ENCODE measurements at regions not wholly inside any gene's neighbourhood (a gene's known extent, or its start where the extent isn't known, plus 50 kb on each side); places are given as distances from the start of the nearest gene placed in this dataset.
"Not testable (repeated sequence)": the region's sequence is repeated elsewhere in the genome, so short reads cannot be mapped to it uniquely, and the experiment has no call there.

DNA sequence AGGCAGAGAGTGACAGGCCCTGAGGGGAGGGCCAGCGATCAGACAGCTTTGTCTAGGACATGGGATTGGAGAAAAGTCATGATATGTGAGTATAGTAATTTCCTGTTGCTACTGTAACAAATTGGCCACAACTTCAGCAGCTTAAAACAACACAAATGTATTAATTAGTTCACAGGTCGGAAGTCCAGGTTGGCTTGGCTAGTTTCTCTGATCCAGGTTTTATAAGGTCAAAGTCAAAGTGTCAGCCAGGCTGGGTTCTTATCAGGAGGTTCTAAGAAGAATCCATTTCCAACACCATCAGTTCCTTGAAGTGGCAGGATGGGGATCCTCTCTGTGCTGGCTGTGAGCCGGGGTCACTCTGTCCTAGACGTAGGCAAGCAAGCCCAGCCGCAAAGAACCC is 76.2 kb upstream of the SEC14L1 start:
- ChIA-PET CTCF (interaction anchor here (0.6 to 1.4 kb wide), 6 partner anchors 8 to 240 kb away, joined by 3 to 6 read pairs (median 4); partner anchors contain the start of gene MGAT5B), POLR2A (ENCODE audit: low non-redundant PET) (no interaction called here)
- no peak overlapping the region for H3K27ac ChIP-seq
- DNase-seq (ENCODE audit: low spot score) = no peak
- TF ChIP-seq, protein P1, sequence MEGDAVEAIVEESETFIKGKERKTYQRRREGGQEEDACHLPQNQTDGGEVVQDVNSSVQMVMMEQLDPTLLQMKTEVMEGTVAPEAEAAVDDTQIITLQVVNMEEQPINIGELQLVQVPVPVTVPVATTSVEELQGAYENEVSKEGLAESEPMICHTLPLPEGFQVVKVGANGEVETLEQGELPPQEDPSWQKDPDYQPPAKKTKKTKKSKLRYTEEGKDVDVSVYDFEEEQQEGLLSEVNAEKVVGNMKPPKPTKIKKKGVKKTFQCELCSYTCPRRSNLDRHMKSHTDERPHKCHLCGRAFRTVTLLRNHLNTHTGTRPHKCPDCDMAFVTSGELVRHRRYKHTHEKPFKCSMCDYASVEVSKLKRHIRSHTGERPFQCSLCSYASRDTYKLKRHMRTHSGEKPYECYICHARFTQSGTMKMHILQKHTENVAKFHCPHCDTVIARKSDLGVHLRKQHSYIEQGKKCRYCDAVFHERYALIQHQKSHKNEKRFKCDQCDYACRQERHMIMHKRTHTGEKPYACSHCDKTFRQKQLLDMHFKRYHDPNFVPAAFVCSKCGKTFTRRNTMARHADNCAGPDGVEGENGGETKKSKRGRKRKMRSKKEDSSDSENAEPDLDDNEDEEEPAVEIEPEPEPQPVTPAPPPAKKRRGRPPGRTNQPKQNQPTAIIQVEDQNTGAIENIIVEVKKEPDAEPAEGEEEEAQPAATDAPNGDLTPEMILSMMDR (conservative IDR thresholded peaks at IDR 0.05; ENCODE audit: low read depth) = no peak

DNA sequence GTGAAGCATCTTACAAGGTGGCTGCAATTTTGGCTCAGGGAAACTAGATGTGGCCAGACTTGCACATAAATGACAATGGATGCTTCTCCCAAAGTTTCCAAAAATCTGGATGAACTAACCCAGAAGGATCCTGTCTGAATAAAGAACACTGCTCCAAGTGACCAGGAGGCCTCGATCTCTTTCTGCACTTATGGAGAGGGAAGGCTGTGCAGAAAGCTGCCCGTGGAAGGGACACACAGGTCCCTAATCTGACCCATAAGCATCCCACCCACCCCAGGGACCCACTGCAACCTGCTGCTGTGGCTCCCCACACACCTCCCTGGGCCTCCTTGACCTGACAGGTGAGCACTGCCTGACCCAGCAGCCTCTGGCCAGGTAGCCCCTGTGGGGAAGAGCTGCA is 74.6 kb upstream of the SEC14L1 start:
- CTCF ChIA-PET = interaction anchor here (0.6 to 2.3 kb wide), 9 partner anchors 10 to 358 kb away, joined by 3 to 20 read pairs (median 3); partner anchors contain the start of gene MGAT5B
- H3K27ac ChIP-seq = no peak overlapping the region
- DNase-seq (ENCODE audit: low spot score) = no peak
- POLR2A ChIA-PET (ENCODE audit: low non-redundant PET) = no interaction called here
- TF ChIP-seq, protein P1 (conservative IDR thresholded peaks at IDR 0.05; ENCODE audit: low read depth) = no peak

DNA sequence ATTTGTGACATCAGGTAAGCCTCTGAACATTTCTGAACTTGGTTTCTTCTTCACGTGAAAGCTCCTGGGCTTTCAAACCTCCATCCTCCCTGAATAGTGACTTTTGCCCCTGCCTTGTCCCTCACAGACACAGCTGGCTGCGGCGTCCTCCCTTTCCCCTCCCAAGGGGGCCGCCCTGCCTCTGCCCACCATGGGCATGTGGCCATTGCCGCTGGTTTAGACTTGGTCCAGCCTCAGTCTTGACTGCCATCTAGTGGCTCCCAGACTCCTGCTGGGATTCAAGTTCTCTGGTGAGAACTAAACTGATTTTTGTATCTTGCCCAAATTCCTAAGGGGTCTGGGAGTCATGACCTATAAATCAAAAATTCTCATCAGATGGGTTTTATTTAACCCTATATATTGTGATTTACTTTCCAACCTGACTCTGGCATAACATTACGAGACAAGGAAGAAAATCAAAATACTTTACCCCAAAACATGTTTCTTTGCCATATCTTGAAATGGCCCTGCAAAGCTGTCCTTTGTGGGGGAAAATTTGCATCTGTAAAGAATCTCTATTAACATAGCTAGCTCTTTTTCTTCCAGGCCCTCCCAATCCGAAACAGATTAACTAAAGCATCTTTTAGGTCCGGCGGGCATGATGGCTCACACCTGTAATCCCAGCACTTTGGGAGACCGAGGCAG is 73.9 kb upstream of the SEC14L1 start:
- peak; percentile 72 for DNase-seq (ENCODE audit: low spot score)
- CTCF ChIA-PET = interaction anchor here (0.6 to 2.3 kb wide), 9 partner anchors 10 to 359 kb away, joined by 3 to 20 read pairs (median 3); partner anchors contain the start of gene MGAT5B
- H3K27ac ChIP-seq; POLR2A ChIA-PET (ENCODE audit: low non-redundant PET): not testable (repeated sequence)
- TF ChIP-seq, protein P1 (conservative IDR thresholded peaks at IDR 0.05; ENCODE audit: low read depth) = peak; percentile 98

DNA sequence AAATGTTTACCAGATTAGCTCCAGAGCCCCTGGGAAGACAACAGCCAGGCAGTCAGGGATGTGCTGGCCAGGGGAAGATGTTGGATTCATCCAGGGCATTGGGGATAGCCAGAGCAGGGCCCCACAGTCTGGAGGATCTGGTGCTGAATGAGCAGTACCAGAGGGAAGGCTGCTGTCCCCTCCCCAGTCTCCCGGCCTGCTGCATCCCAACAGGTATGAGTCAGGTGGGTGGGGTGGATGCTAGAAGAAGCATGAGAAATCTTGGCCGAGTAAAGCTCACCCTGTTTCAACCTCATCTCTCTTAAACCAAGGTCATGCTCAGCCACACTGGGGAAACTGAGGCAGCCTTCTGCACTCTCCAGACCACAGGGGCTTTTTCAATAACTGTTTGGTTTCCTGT is 71.9 kb upstream of the SEC14L1 start:
- CTCF ChIA-PET = interaction anchor here (0.6 to 2.1 kb wide), 5 partner anchors 13 to 257 kb away, joined by 3 to 10 read pairs (median 5); partner anchors contain the start of gene MGAT5B
- TF ChIP-seq, protein P1 (conservative IDR thresholded peaks at IDR 0.05; ENCODE audit: low read depth) = no peak
- POLR2A ChIA-PET (ENCODE audit: low non-redundant PET) = interaction anchor here (0.6 kb wide), 1 partner anchor 13 kb away, joined by 3 read pairs; no protein-coding TSS in a partner anchor
- no peak overlapping the region for H3K27ac ChIP-seq
- peak; percentile 80 for DNase-seq (ENCODE audit: low spot score)

DNA sequence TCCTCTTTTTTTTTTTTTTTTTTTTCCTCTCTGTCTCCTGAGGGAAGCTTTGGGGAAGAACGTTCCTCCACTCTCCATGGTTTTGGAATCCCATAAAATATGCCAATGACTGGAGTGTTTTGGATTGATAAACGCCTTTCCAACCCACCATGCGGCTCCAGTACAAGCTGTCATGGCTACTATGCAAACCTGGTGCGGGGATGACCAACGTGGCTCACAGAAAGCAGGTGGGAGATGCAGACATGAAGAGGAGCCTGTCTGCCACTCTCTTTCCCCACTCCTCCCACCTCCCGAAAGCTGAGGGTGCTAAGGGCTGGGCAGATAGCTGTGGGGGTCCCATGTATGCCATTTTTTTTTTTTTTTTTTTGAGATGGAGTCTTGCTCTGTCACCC is 69.9 kb upstream of the SEC14L1 start:
- POLR2A ChIA-PET (ENCODE audit: low non-redundant PET) = no interaction called here
- TF ChIP-seq, protein P1 (conservative IDR thresholded peaks at IDR 0.05; ENCODE audit: low read depth) = no peak
- CTCF ChIA-PET = interaction anchor here (0.6 kb wide), 1 partner anchor 190 kb away, joined by 3 read pairs; no protein-coding TSS in a partner anchor
- DNase-seq (ENCODE audit: low spot score) = no peak
- no peak overlapping the region for H3K27ac ChIP-seq

DNA sequence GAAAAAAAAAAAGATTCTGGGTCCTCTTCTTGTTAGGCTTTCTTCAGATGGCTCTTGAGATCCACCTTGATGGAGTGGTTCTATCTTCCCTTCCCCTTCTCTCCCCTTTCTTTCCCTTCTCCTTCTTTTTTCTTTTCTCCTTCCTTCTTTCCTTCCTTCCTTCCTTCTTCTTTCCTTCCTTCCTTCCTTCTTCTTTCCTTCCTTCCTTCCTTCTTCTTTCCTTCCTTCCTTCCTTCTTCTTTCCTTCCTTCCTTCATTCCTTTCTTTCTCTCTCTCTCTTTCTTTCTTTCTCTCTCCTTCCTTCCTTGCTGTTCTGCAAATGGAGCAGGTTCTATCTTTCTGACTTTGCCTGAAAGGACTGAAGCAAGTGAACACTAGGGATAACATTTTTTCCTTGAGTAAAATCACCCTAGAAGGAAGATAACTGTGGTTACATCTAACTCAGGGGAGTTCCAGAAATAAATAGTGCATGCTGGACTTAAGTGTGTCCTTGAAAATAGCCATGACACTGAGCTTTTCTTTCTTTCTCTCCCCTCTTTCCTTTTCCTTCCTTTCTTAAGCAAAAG is 68.8 kb upstream of the SEC14L1 start:
- no peak overlapping the region for H3K27ac ChIP-seq
- TF ChIP-seq, protein P1 (conservative IDR thresholded peaks at IDR 0.05; ENCODE audit: low read depth) = no peak
- CTCF ChIA-PET = no interaction called here
- POLR2A ChIA-PET (ENCODE audit: low non-redundant PET) = no interaction called here
- DNase-seq (ENCODE audit: low spot score) = no peak

Measured in RWPE1 (cell line).